ENCODE measurements at regions not wholly inside any gene's neighbourhood (a gene's known extent, or its start where the extent isn't known, plus 50 kb on each side); places are given as distances from the start of the nearest gene placed in this dataset.

DNA sequence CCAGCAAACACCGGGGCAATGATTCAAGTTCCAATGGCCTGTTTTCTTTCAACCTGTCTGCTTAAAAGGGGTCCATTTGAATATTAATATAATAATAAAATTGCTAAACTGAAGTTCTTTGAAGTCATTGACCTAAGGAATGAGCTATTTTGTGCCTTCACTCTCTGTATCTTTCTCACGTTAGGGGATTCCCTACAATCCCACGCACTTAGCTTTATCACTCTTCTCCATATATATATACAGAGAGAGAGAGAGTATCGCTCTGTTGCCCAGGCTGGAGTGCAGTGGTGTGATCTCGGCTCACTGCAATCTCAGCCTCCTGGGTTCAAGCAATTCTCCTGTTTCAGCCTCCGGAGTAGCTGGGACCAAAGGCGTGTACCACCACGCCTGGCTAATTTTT is 83.9 kb upstream of the NWD2 start:
- no peak for TF ChIP-seq CTCF (IDR thresholded peaks at IDR 0.05)
- TF ChIP-seq POLR2AphosphoS5 (IDR thresholded peaks at IDR 0.05) = no peak
- no peak for TF ChIP-seq POLR2A (IDR thresholded peaks at IDR 0.05)
